Activated T-helper 1 cell treated with anti-CD3 and anti-CD28 coated beads, Interleukin-2, amount 50 U/mL, for 16 hours (primary cell): ENCODE measurements at regions not wholly inside any gene's neighbourhood (a gene's known extent, or its start where the extent isn't known, plus 50 kb on each side); places are given as distances from the start of the nearest gene placed in this dataset.

Experiments used
- DNase-seq, 2 donors: peaks; one replicate each; pipeline ENCODE4 v3.0.0-alpha.2; 2020; ENCODE audit warnings: low read depth in 1 of 2, low spot score in 1 of 2

- no peak for DNase-seq
These were observed 188.6 kb downstream of the ARL4C start for GRCh38 chr2:234308073-234308812.

GRCh38 chr2:234307322-234307961, 189.4 kb downstream of the ARL4C start:
- DNase-seq, result no peak

GRCh38 chr2:234306426-234307173, 190.3 kb downstream of the ARL4C start:
- no peak for DNase-seq

GRCh38 chr2:234305846-234306245, 191.0 kb downstream of the ARL4C start:
- DNase-seq, result no peak

GRCh38 chr2:234304950-234305349, 191.9 kb downstream of the ARL4C start:
- no peak for DNase-seq

GRCh38 chr2:234302664-234302991, 194.3 kb downstream of the ARL4C start:
- DNase-seq, result no peak

- no peak for DNase-seq
These were observed 195.7 kb downstream of the ARL4C start for GRCh38 chr2:234300932-234301823.

GRCh38 chr2:234300391-234300925, 196.4 kb downstream of the ARL4C start:
- DNase-seq, result no peak

GRCh38 chr2:234298918-234299317, 198.0 kb downstream of the ARL4C start:
- no peak for DNase-seq

- no peak for DNase-seq
These were observed 199.9 kb downstream of the ARL4C start for GRCh38 chr2:234296991-234297390.

GRCh38 chr2:234293973-234294372, 202.9 kb downstream of the ARL4C start:
- no peak for DNase-seq

- DNase-seq, result no peak
These were observed 204.0 kb downstream of the ARL4C start for GRCh38 chr2:234292962-234293243.

GRCh38 chr2:234292205-234292961, 204.5 kb downstream of the ARL4C start:
- DNase-seq, result peak in 1 of 2 donors; percentile 50

GRCh38 chr2:234291765-234292204, 205.1 kb downstream of the ARL4C start:
- no peak for DNase-seq

GRCh38 chr2:234290671-234291070, 206.2 kb downstream of the ARL4C start:
- peak; percentile 62 to 72 for DNase-seq

GRCh38 chr2:234289834-234290590, 206.9 kb downstream of the ARL4C start:
- DNase-seq, result no peak

- DNase-seq, result peak; percentile 59
These were observed 207.9 kb downstream of the ARL4C start for GRCh38 chr2:234288974-234289455.

GRCh38 chr2:234287650-234288049, 209.2 kb downstream of the ARL4C start:
- no peak for DNase-seq

GRCh38 chr2:234286956-234287355, 209.9 kb downstream of the ARL4C start:
- no peak for DNase-seq
